Common myeloid progenitor, CD34-positive (primary cell): ENCODE measurements at regions not wholly inside any gene's neighbourhood (a gene's known extent, or its start where the extent isn't known, plus 50 kb on each side); places are given as distances from the start of the nearest gene placed in this dataset.
"Not testable (repeated sequence)": the region's sequence is repeated elsewhere in the genome, so short reads cannot be mapped to it uniquely, and the experiment has no call there.

Source experiments
- CTCF ChIA-PET: fragments of 350-600 bp; sonication (Branson Sonifier 250); formaldehyde crosslinking; loops from one replicate; lab custom pipeline; 2021; ENCODE audit warnings: antibody characterized with exemption; lab: Charles Lee
- POLR2A ChIA-PET: fragments of 350-600 bp; sonication (Branson Sonifier 250); formaldehyde crosslinking; loops from one replicate; lab custom pipeline; 2021; ENCODE audit warnings: antibody characterized with exemption; lab: Charles Lee
- DNase-seq, 3 donors: peaks; one replicate each; pipeline versions ENCODE4 v3.0.0 to v3.0.0-alpha.2; 2013
- H3K27ac ChIP-seq, 2 experiments: 1 replicate in 1 of 2; 2 replicates in 1 of 2; pipeline ENCODE4 v1.7.0; 2013; ENCODE audit warnings: inconsistent platforms in 2 of 2, low read length in 2 of 2, mild to moderate bottlenecking in 2 of 2, low read depth in 1 of 2, moderate library complexity in 1 of 2; ENCODE audit not compliant: severe bottlenecking in 2 of 2, insufficient read depth in 1 of 2, poor library complexity in 1 of 2
- H3K27me3 ChIP-seq, 5 experiments: replicated peaks in 2 of 5; 1 replicate in 3 of 5; 2 replicates in 2 of 5; pipeline versions ENCODE4 v1.6.1 to v1.7.0; 2013; ENCODE audit warnings: low read length in 4 of 5, mild to moderate bottlenecking in 2 of 5, moderate library complexity in 2 of 5, inconsistent platforms in 1 of 5; ENCODE audit not compliant: insufficient read depth in 5 of 5, control insufficient read depth in 4 of 5
- H3K36me3 ChIP-seq, 4 experiments: 1 replicate in 2 of 4; 2 replicates in 2 of 4; pipeline versions ENCODE4 v1.6.1 to v1.7.0; 2013; ENCODE audit warnings: low read length in 3 of 4, control low read depth in 1 of 4, mild to moderate bottlenecking in 1 of 4; ENCODE audit not compliant: control insufficient read depth in 4 of 4, insufficient read depth in 4 of 4
- H3K4me1 ChIP-seq, 4 experiments: 1 replicate in 3 of 4; 2 replicates in 1 of 4; pipeline versions ENCODE4 v1.6.1 to v1.7.1; 2013; ENCODE audit warnings: low read length in 3 of 4, mild to moderate bottlenecking in 3 of 4, control low read depth in 1 of 4, inconsistent platforms in 1 of 4, moderate library complexity in 1 of 4; ENCODE audit not compliant: control insufficient read depth in 4 of 4, insufficient read depth in 4 of 4; ENCODE audit errors: control extremely low read depth in 1 of 4
- H3K4me3 ChIP-seq, 7 experiments: 1 replicate in 4 of 7; 2 replicates in 3 of 7; pipeline versions ENCODE4 v1.5.1 to v1.7.0; 2013; ENCODE audit warnings: mild to moderate bottlenecking in 7 of 7, low read length in 6 of 7, moderate library complexity in 6 of 7, inconsistent platforms in 2 of 7, low read depth in 2 of 7, control low read depth in 1 of 7; ENCODE audit not compliant: insufficient read depth in 4 of 7, control insufficient read depth in 1 of 7; ENCODE audit errors: extremely low read depth in 1 of 7
- H3K9me3 ChIP-seq, 5 experiments: 1 replicate in 4 of 5; 2 replicates in 1 of 5; pipeline versions ENCODE4 v1.6.1 to v1.7.1; 2013; ENCODE audit warnings: low read length in 4 of 5, mild to moderate bottlenecking in 2 of 5, inconsistent platforms in 1 of 5, low read depth in 1 of 5, moderate library complexity in 1 of 5; ENCODE audit not compliant: control insufficient read depth in 4 of 5, insufficient read depth in 2 of 5; ENCODE audit errors: control extremely low read depth in 1 of 5
- WGBS: methylation state at CpG from one replicate; pipeline ENCODE4 v1.1.5; 2013; ENCODE audit not compliant: insufficient coverage; 5-methylcytosine and 5-hydroxymethylcytosine counted together

- no peak overlapping the region for H3K4me3 ChIP-seq
- no peaks in the 10 kb centered on the region for H3K9me3 ChIP-seq
- H3K27me3 ChIP-seq = peaks cover 0 to 12% (median 7%) of the 10 kb centered on the region in 5 experiments
- H3K4me1 ChIP-seq = no peaks in the 10 kb centered on the region
- no peaks in the 10 kb centered on the region for H3K36me3 ChIP-seq
- WGBS = 94% methylated on average over 4 of the region's 4 CpGs
- ChIA-PET CTCF (no interaction called here), POLR2A (no interaction called here)
- H3K27ac ChIP-seq = no peak overlapping the region
- no peak for DNase-seq
Observed at GRCh38 chr20:51127713-51128112, 104.8 kb upstream of the KCNG1 start.

- Histone ChIP-seq H3K4me1 (no peaks in the 10 kb centered on the region), H3K36me3 (no peaks in the 10 kb centered on the region), H3K27me3 (peaks cover 0 to 26% (median 16%) of the 10 kb centered on the region in 5 experiments), H3K9me3 (no peaks in the 10 kb centered on the region), H3K4me3 (no peak overlapping the region), H3K27ac (no peak overlapping the region)
- ChIA-PET POLR2A (no interaction called here), CTCF (no interaction called here)
- 93% methylated on average over 2 of the region's 3 CpGs for WGBS
- no peak for DNase-seq
Observed at GRCh38 chr20:51126337-51126736, 103.4 kb upstream of the KCNG1 start.

DNA sequence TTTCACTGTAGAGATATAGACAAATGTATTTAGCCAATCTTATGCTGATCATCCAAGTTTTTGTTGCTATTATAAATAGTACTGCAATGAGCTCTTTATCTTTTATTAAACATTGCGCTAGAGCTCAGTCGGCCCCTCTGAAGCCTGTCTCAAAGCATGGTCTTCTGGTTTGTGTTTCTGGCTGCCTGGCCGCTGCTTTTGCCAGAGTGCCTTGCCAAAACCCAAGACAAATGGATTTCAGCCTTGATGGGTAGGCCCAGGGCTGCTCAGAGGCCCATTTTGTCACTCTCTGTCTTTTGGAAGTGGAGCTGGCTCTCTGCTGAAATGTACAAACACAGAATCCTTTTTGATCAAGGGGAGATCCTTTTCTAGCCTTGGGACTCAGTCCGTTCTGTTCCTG lies 102.9 kb upstream of the KCNG1 start:
- peaks cover 0 to 31% (median 16%) of the 10 kb centered on the region in 5 experiments for H3K27me3 ChIP-seq
- no peaks in the 10 kb centered on the region for H3K36me3 ChIP-seq
- H3K27ac ChIP-seq = no peak overlapping the region
- no peaks in the 10 kb centered on the region for H3K9me3 ChIP-seq
- ChIA-PET POLR2A (no interaction called here), CTCF (no interaction called here)
- H3K4me1 ChIP-seq = no peaks in the 10 kb centered on the region
- WGBS = 83% methylated on average over 4 of the region's 4 CpGs
- DNase-seq = no peak
- no peak overlapping the region for H3K4me3 ChIP-seq

DNA sequence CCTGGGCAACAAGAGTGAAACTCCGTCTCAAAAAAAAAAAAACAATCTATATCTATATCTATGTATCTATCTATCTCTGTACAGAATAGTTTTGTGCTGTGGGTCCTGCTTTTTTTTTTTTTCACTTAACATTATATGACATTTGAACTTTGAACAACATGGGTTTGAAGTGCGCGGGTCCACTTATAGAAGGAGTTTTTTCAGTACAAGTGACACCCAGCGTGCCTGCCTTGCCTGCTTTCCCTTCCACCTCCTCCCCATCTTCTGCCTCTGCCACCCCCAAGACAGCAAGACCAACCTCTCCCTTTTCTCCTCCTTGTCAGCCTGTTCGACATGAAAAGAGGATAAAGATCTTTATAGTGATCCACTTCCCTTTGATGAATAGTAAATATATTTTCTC lies 102.2 kb upstream of the KCNG1 start:
- Histone ChIP-seq H3K36me3 (no peaks in the 10 kb centered on the region), H3K27me3 (peaks cover 0 to 38% (median 18%) of the 10 kb centered on the region in 5 experiments), H3K27ac (no peak overlapping the region), H3K9me3 (no peaks in the 10 kb centered on the region), H3K4me1 (no peaks in the 10 kb centered on the region), H3K4me3 (no peak overlapping the region)
- no peak for DNase-seq
- 100% methylated on average over 3 of the region's 5 CpGs for WGBS
- CTCF ChIA-PET = no interaction called here
- POLR2A ChIA-PET = no interaction called here

GRCh38 chr20:51123887-51124286 lies 101.0 kb upstream of the KCNG1 start:
- DNase-seq, H3K36me3 ChIP-seq, CTCF ChIA-PET, H3K4me1 ChIP-seq, H3K4me3 ChIP-seq, H3K27ac ChIP-seq, H3K9me3 ChIP-seq, POLR2A ChIA-PET: not testable (repeated sequence)
- no CpG with 5 or more reads among the region's 1 CpG for WGBS
- H3K27me3 ChIP-seq = peaks cover 0 to 45% (median 18%) of the 10 kb centered on the region in 5 experiments

DNA sequence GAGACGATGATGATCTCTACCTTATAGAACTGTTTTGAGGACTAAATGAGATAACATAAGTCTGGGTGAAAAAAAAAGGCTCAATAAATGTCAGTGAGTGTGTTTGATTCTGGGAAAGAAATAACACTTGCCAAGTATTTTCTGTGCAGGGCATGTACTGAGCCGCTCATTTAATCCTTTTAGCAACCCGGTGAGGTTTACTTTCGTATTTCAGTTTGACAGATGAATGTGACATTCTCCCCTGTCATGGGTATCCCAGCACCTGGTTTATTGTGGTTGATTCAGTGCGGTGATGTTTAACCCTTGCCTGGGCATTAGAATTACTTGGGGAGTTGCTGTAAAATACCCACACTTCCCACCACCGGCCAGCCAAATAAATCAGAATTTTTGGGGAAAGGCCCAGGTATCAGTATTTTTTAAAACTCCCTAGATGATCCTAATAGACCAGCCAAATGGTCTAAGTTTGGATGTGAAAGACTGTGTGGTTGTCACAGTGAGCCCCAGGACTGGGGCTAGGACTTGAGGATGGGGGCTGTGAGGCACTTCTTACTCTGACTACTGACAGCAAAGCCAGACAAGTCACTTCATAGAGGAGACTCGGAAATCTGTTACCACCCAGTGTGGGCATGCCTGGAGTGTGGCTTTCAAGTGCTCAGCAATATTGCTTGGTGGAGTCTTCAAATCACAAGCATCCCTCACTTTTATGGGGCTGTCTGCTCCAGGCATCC lies 100.2 kb upstream of the KCNG1 start:
- H3K4me1 ChIP-seq = no peaks in the 10 kb centered on the region
- H3K9me3 ChIP-seq = no peaks in the 10 kb centered on the region
- H3K27ac ChIP-seq = no peak overlapping the region
- H3K4me3 ChIP-seq = no peak overlapping the region
- ChIA-PET CTCF (no interaction called here), POLR2A (no interaction called here)
- 59% methylated on average over 5 of the region's 7 CpGs for WGBS
- H3K36me3 ChIP-seq = no peaks in the 10 kb centered on the region
- no peak for DNase-seq
- H3K27me3 ChIP-seq = peaks cover 0 to 51% (median 18%) of the 10 kb centered on the region in 5 experiments

DNA sequence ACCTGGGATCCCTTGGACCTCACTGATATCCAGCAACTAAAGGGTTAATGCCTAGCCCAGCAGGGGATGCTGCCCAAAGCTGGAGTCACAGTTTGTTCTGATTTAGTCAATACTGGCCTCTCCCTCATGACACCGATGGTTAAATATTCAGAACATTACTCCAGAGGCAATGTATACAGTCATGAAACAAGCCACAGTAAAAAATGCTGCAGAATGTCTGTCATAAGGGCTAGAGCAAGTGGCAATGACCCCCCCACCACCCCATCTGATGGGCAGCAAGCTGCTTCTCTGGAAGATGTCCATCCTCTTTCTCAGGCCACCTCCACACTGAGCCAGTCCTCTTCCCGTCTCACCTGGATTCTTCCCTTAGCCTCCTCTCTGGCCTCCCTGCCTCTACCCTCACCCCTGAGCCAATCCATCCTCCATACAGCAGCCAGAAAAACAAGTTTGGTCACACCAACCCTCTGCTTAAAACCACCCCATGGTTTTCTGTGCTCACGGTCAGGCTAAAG lies 99.0 kb upstream of the KCNG1 start:
- H3K36me3 ChIP-seq = no peaks in the 10 kb centered on the region
- ChIA-PET POLR2A (no interaction called here), CTCF (no interaction called here)
- H3K27ac ChIP-seq = no peak overlapping the region
- H3K4me3 ChIP-seq = no peak overlapping the region
- DNase-seq = no peak
- no peaks in the 10 kb centered on the region for H3K9me3 ChIP-seq
- no peaks in the 10 kb centered on the region for H3K4me1 ChIP-seq
- WGBS = 92% methylated on average over 1 of the region's 3 CpGs
- peaks cover 0 to 51% (median 15%) of the 10 kb centered on the region in 5 experiments for H3K27me3 ChIP-seq
